HG02938 (cell line): ENCODE measurements at regions not wholly inside any gene's neighbourhood (a gene's known extent, or its start where the extent isn't known, plus 50 kb on each side); places are given as distances from the start of the nearest gene placed in this dataset.

Experiments used
- ATAC-seq: cut with Tn5 transposase; IDR thresholded peaks from one replicate; pipeline ENCODE4 v1.9.1; 2021; ENCODE audit warnings: mild to moderate bottlenecking, moderate library complexity; ENCODE audit not compliant: unreplicated experiment

GRCh38 chr4:127580300-127580699, 52.5 kb upstream of the INTU start:
- ATAC-seq = no peak

- ATAC-seq = no peak
Measured at GRCh38 chr4:127580891-127581290, 51.9 kb upstream of the INTU start.
